Activated CD4-positive, alpha-beta T cell treated with anti-CD3 and anti-CD28 coated beads, Interleukin-2, amount 50 U/mL, for 24 hours (primary cell): ENCODE measurements at regions not wholly inside any gene's neighbourhood (a gene's known extent, or its start where the extent isn't known, plus 50 kb on each side); places are given as distances from the start of the nearest gene placed in this dataset.

Experiments
- DNase-seq, 2 donors: peaks; one replicate each; pipeline ENCODE4 v3.0.0-alpha.2; 2020; ENCODE audit warnings: low read depth in 1 of 2, low spot score in 1 of 2

GRCh38 chr10:131006458-131007256 is 304.9 kb downstream of the TCERG1L start:
- no peak for DNase-seq

DNA sequence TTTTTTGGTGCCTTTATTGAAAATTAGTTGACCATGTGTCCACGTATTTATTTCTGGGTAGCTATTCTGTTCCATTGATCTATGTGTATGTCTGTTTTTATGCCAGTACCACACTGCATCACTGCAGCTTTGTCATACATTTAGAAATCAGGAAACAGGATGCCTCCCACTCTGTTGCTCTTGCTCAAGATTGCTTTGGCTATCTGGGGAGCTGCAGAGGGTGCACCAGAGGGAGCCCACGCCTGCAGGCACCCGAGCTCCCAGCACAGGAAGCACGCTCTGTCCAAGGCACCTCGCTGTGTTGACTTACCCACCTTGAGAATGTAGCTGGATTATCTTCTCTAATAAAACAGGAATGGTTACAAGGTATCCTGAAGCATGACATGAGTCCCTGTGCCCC is 301.7 kb downstream of the TCERG1L start:
- no peak for DNase-seq

DNA sequence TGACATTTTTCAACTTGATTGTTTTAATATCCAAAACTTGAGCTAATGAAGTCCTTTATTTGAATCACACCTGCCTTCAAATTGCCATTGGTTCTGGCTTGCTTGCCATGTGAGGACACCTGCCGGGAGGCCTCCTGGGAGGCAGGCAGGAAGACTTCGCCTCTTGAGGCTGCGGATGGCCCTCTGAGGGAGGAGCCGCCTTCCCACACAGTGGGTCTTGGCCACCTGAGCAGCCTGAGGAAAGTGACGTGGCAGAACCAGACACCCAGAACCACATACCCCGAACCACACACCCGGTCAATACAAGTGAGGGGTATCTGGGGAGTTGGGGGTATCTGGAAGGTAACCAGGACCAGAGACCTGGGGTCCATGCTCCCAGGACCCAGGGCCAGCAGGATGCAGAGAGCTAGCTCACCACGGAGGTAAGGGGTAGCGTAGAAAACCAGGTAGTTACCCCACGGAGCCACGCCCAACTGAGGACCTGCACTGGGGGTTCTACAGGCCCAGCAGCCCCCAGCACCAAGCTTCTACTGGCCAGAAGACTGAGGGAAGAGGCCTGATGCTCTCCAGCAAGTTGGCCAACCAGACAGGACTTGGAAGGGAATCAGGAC is 300.5 kb downstream of the TCERG1L start:
- no peak for DNase-seq

DNA sequence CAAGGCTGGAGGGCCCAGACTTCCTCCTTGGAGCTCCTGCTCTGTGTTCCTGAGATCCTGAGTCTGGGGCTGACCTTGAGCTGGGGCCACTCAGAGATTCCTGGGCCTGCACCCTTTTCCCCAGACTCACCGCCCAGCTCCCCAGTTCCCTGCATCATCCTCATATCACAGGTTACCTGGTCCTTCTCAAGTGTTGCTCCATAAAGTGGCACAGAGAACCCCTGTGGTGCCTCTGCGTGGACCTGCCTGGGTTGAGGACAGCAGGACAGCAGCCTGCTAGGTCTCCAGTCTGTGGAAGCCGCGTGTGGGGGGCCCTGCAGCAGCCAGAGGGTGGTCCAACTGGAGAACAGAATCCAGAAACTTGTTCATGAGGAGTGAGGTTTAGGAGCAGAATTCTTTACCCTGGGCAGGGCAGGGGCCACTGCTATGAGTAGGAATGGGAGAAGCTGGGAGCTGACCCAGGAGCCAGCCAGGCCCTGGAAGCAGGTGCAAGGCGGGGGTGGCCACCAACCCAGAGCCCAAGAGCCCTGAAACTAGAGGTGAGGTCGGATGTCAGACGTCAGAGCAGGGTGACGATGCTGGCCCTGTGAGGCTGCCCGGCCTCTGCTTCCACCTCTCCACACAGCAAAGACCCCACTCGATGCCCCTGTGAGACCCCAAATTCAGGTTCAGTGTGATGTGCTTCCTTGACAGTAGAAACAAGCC is 299.4 kb downstream of the TCERG1L start:
- DNase-seq = no peak

DNA sequence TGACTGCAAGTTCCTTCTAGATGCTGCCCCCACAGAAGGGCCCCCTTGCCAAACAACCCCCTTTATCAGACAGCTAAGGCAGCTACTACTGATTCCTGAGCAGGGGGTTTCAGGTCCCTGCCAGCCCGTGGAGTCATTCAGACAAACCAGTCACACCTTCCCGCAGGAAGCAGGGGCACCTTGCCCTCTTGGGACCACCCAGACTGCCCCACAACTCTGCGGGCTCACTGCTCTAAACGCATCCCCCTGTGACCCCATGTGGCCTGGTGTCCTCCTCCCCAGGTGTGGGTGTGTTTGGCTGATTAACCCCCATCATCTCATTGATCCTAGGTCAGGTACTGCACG is 298.9 kb downstream of the TCERG1L start:
- DNase-seq = no peak

DNA sequence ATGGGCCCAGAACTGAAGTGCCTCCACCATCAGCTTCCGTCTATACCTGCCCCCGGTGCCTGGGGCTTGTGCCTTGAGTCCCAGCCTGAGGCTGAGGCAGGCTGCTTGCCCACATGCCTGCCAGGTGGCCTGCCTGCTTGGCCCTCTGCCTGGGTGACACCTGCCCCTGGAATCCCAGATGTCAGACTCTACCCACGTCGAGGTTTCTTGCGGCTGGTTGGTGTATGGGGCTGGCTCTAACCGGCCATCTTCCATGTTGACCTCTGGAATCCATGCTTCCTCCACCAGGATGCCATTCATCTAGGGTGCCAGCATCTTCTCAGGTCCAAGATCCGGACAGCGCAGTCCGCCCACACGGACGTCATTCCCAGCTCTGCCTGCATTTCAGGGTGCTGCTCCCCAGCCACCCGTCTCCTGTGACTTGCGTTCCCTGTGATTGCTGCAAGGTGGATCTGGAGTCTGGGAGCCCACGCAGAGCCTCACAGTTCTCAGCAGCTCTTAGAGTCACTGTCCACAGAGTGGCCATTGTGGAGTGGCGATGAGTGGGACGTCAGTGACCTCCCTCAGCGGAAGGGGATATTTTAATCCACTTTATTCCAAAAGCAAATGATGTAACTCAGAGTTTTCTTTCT is 298.1 kb downstream of the TCERG1L start:
- no peak for DNase-seq

- DNase-seq = no peak
Measured at GRCh38 chr10:131014271-131014670, 297.2 kb downstream of the TCERG1L start.

DNA sequence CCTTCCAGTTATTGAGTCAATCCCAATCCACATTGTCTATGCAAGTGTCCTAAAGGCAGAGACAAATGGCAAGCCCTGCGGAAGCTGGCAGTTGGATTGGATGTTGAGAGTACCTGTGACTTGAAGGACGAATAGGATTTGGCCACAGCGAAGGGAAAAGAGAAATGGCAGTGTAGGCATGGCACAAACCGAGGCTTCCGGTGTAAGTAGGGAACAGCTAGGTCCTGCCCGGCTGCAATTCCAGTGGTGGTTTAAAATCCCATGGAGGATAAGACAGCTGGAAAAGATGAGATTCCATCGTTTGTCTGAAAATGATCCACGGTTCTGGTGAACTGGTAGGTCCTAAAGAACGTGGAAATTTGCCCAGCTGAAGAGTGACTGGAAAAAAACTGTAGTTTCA is 296.2 kb downstream of the TCERG1L start:
- no peak for DNase-seq

- DNase-seq = no peak
Measured at GRCh38 chr10:131016556-131016955, 295.0 kb downstream of the TCERG1L start.

GRCh38 chr10:131017566-131018285 is 293.8 kb downstream of the TCERG1L start:
- no peak for DNase-seq

DNA sequence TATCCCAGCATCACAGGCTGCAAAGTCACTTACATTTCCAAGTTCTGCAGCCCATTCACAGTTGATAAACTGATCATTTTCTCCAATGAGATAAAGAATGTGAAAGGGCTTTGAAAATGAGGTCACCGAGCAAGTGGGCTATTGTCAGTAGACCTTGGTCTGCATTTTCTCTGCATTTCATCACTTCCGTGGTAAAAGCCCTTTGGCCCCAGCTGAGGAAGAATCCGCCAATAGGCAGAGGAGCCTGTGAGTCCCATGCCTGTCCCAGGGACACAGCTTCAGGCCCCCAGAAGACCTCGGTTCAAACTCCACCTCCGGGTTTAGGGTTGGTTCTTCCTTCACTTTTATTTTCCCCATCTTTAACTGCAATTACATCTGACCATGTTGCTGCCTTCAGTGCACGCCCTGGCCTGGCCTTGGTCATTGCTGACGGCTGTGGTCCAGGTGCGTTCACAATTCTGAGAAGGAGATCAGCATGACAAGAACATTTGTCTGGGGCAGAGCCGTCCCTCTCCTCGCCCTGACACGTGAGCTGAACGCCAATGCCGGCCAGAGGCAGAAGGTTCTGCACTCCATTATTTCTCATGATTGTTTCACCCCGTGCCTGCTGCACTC is 292.5 kb downstream of the TCERG1L start:
- no peak for DNase-seq

DNA sequence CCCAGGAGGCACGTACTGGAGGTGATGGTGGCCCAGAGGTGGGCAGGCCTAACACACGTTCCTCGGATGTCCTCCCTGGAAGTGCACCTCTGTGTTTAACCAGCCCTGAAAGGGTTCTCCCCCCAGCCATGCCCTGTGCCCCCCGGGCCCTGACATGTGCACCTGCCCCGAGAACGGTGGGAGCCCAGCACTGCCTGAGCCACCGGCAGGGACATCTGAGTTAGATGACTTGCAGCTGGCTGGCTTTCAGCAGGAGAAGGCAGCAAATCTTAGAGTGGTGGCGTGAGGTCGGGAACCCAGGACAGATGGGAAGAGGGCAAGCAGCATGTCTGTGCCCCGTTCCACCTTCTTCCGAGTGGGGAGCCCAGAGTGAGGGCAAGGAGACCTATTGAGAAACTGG is 291.8 kb downstream of the TCERG1L start:
- DNase-seq = no peak

- DNase-seq = no peak
Measured at GRCh38 chr10:131020775-131021174, 290.7 kb downstream of the TCERG1L start.

GRCh38 chr10:131021246-131021895 is 290.1 kb downstream of the TCERG1L start:
- DNase-seq = no peak

DNA sequence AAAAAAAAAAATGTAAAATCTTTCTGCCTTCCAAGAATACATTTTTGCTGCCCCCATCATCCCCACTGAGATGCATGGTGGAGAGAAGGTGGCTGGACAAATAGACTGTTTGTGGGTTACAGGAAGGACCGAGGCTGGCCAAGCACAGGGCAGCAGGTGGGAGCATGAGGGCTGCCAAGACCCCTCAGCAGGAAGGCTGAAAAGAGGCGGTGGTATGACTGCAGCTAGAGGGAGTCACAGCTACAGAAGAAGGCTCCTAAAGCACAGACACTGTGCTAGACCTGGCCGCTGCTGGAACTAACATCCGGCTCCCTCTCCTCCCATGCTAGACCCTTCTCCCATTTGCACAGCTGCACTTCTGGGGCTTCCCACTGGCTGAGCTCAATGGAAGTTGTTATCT is 289.6 kb downstream of the TCERG1L start:
- DNase-seq = no peak

DNA sequence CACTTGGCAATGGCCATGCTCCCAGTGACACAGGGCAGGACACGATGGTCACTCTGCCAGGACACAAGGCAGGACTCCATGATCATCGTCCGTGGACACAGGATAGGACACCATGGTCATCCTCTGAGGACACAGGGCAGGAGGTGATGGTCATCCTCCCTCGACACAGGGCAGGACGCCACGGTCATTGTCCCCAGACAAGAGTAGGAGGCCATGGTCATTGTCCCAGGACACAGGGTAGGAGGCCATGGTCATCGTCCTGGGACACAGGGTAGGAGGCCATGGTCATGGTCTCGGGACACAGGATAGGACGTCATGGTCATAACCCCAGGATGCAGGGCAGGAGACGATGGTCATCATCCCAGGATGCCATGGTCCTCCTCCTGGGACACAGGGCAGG is 289.2 kb downstream of the TCERG1L start:
- no peak for DNase-seq

GRCh38 chr10:131022981-131023380 is 288.5 kb downstream of the TCERG1L start:
- DNase-seq = no peak

DNA sequence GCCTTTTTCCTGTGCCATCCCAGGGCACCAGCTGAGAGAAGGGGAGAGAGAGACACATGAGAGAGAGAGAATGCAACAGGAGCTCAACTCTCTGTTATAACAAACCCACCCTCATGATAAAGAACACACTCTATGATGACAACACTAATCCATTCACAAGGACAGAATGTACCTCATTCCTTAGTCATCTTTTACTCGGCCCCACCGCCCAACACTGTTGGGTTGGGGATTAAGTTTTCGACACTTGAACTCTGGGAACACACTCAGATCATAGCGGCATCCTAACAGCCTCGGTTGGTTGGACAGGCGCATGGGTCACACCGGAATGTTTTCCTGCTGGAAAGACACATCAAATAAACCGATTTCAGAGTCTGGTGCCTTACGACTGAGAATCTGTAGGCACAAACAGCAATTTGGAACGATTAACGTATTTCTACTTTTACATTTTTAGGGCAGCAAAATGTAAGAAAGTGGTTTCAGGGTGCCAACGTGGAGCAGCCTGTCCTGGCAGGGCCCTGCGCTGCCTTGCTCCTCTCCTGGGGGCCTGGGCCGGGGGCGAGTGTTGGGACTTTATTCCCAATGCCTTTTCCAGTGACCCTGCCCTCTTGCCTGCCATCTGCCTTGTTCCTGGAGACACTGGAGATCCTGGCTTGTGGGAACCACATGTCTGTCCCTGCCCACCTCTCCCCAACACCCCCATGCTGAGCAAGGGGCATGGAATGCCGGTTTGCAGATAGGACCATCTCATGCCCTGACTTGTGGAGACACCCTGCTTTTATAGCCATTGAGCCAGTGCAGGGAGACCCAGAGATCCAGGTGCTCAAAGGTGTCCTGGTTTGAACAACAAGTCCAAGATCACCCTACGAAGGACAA is 287.0 kb downstream of the TCERG1L start:
- no peak for DNase-seq

DNA sequence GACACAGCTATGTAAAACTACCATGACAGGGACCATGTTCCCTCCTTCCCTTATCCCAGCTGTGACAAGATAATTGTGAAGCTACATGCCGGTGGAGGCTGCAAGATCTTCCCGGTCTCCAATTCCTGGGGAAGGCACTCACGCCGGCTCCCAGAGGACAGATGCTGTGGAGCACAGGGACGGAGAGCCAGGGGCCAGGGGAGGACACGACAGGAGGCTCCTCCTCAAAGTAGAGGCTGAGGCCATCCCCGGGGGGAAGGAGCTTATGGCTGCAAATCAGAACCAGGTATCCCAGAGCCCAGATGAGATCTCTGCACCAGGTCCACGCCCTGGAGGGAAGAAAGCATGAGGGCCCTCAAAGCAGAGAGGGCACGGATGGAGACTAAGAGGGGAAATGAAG is 286.2 kb downstream of the TCERG1L start:
- no peak for DNase-seq
